ENCODE measurements at regions not wholly inside any gene's neighbourhood (a gene's known extent, or its start where the extent isn't known, plus 50 kb on each side); places are given as distances from the start of the nearest gene placed in this dataset.

DNA sequence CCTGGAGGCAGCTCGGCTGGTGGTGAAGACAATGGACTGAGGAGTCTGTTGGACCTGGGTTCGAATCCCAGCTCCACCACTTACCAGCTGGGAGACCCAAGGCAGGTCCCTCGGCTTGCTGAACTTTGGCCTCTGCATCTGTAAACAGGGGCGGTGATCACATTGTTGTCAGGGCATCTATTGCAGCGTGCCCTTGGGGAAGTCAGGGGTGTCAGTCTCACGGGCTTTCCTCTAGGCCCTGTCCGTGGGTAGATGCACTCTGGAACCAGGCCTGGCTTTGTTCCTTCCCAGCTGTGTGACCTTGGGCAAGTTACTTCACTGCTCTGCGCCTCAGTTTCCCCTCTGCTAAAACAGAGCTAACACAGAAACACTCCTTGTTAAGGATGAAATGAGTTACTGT, 68.8 kb upstream of the SLC6A6 start:
- TF ChIP-seq RAD21 (IDR thresholded peaks at IDR 0.05; ENCODE audit: low read length): no peak
- TF ChIP-seq, protein P1, sequence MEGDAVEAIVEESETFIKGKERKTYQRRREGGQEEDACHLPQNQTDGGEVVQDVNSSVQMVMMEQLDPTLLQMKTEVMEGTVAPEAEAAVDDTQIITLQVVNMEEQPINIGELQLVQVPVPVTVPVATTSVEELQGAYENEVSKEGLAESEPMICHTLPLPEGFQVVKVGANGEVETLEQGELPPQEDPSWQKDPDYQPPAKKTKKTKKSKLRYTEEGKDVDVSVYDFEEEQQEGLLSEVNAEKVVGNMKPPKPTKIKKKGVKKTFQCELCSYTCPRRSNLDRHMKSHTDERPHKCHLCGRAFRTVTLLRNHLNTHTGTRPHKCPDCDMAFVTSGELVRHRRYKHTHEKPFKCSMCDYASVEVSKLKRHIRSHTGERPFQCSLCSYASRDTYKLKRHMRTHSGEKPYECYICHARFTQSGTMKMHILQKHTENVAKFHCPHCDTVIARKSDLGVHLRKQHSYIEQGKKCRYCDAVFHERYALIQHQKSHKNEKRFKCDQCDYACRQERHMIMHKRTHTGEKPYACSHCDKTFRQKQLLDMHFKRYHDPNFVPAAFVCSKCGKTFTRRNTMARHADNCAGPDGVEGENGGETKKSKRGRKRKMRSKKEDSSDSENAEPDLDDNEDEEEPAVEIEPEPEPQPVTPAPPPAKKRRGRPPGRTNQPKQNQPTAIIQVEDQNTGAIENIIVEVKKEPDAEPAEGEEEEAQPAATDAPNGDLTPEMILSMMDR (conservative IDR thresholded peaks at IDR 0.05; ENCODE audit: low read depth, low read length): no peak
- no peak for TF ChIP-seq POLR2A (IDR thresholded peaks at IDR 0.05; ENCODE audit: low read depth, low read length)
- no peak for TF ChIP-seq RCOR1 (IDR thresholded peaks at IDR 0.05; ENCODE audit: insufficient replicate concordance, low read length)
- no peak for TF ChIP-seq MXI1 (IDR thresholded peaks at IDR 0.05; ENCODE audit: borderline replicate concordance, low read depth, low read length)
- no peak for TF ChIP-seq MAZ (IDR thresholded peaks at IDR 0.05; ENCODE audit: borderline replicate concordance, low read depth, low read length)
- TF ChIP-seq BHLHE40 (IDR thresholded peaks at IDR 0.05; ENCODE audit: low read depth, low read length): no peak
- TF ChIP-seq RFX5 (IDR thresholded peaks at IDR 0.05; ENCODE audit: low read depth, low read length): no peak
- no peak for TF ChIP-seq SMC3 (IDR thresholded peaks at IDR 0.05; ENCODE audit: low read depth, low read length)
- TF ChIP-seq CEBPB (IDR thresholded peaks at IDR 0.05; ENCODE audit: low read depth, low read length): no peak
